Stomach smooth muscle (tissue), 2 donors: ENCODE measurements at regions not wholly inside any gene's neighbourhood (a gene's known extent, or its start where the extent isn't known, plus 50 kb on each side); places are given as distances from the start of the nearest gene placed in this dataset.

Experiments
- H3K27ac ChIP-seq: one replicate; pipeline ENCODE4 v1.7.0; 2013; ENCODE audit warnings: mild to moderate bottlenecking, low read length, inconsistent platforms
- H3K27me3 ChIP-seq, 2 donors: one replicate each; pipeline ENCODE4 v1.7.0; 2013; ENCODE audit warnings: low read length in 2 of 2; ENCODE audit not compliant: insufficient read depth in 2 of 2, control insufficient read depth in 1 of 2
- H3K36me3 ChIP-seq, 2 donors: one replicate each; pipeline ENCODE4 v1.7.0; 2013; ENCODE audit warnings: low read length in 2 of 2; ENCODE audit not compliant: control insufficient read depth in 2 of 2, insufficient read depth in 2 of 2
- H3K4me1 ChIP-seq: one replicate; pipeline ENCODE4 v1.7.0; 2013; ENCODE audit warnings: low read length; ENCODE audit not compliant: control insufficient read depth, insufficient read depth
- H3K4me3 ChIP-seq, 2 donors: one replicate each; pipeline ENCODE4 v1.7.0; 2013; ENCODE audit warnings: low read length in 2 of 2
- H3K9ac ChIP-seq, 2 donors: one replicate each; pipeline ENCODE4 v1.7.0; 2013; ENCODE audit warnings: low read length in 2 of 2, mild to moderate bottlenecking in 1 of 2
- H3K9me3 ChIP-seq, 2 donors: one replicate each; pipeline ENCODE4 v1.7.0; 2013; ENCODE audit warnings: low read length in 2 of 2; ENCODE audit not compliant: control insufficient read depth in 2 of 2
- donor health status: healthy.
- donor health status: Pancreatic carcinoma.

DNA sequence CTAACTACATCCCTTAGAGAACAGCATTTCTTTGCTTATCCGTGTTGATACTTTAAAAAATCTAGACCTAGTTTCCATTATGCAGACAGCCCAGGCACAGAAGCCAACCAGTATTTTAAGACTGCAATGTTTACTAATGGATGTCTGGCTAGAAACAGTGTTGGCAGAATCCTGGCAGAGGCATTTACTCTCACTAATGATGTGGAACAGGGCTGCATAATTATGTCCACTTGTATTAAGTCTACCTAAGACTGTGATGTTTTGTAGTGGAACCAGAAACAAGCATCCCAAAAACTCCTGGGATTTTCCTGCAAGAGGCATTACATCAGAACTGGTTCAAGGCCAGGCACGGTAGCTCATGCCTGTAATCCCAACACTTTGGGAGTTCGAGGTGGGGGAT, 50.2 kb upstream of the PICALM start:
- no peaks in the 10 kb centered on the region for H3K36me3 ChIP-seq
- H3K27me3 ChIP-seq: no peaks in the 10 kb centered on the region
- H3K27ac ChIP-seq: no peak overlapping the region
- H3K9ac ChIP-seq: no peak overlapping the region
- no peaks in the 10 kb centered on the region for H3K9me3 ChIP-seq
- H3K4me3 ChIP-seq: no peak overlapping the region
- H3K4me1 ChIP-seq: peaks cover 21% of the 10 kb centered on the region
